HuH-7 (cell line): ENCODE measurements at regions not wholly inside any gene's neighbourhood (a gene's known extent, or its start where the extent isn't known, plus 50 kb on each side); places are given as distances from the start of the nearest gene placed in this dataset.

Experiments
- DNase-seq: peaks from one replicate; pipeline ENCODE4 v3.0.0; 2011; ENCODE audit warnings: low spot score

- no peak for DNase-seq
Observed at GRCh38 chr6:139577124-139577762, 202.8 kb upstream of the CITED2 start.

DNA sequence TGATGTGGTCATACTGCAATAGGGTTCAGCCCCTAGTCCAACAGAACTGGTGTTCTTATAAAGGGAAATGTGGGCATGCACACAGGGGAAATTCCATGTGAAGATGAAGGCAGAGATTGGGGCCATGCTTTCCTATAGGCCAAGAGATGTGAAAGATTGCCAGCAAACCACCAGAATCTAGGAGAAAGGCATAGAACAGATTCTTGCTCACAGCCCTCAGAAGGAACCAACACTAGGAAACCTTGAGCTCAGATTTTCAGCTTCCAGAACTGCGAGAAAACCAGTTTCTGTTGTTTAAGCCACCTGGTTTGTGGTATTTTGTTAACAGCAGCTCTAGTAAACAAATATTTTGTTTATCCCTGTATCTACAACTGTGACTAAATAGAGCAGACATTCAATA, 197.6 kb upstream of the CITED2 start:
- DNase-seq: no peak

DNA sequence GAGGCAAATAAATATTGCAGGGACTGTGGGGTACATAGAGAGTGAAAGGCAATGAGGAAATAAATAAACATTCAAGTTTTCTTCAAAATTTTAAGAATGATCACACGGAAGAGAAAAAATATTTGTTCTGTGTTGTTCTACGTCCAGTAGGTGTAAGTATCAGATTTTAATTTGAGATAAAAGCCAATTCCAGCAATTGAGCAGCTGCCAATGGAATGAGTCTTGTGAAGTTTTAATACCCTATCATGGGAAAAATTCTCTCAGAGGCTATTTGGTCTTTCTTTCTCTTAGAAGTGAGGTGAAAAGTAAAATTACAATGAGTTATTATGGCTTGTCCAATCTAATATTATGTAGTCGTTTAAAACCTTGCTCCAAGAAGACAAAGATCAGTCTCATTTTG, 195.7 kb upstream of the CITED2 start:
- no peak for DNase-seq

DNA sequence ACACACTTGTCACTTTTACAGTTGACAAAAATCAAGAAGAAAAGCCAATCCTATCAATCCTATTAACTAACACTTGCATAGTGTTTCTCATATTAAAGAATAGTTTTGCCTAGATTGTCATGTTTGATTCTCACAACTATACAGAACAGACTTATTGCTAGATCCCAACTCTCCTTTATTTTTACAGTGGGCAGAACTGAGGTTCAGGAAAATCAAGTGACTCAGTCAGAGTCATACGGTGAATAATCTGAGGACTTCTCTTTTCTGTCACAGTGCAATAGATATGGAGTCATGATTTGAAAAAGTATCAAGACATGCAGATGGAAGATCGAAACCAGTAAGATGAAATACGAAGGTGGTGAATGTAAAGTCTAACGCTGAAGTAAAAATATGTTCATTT, 195.1 kb upstream of the CITED2 start:
- no peak for DNase-seq

GRCh38 chr6:139568956-139569538, 194.6 kb upstream of the CITED2 start:
- DNase-seq: no peak

GRCh38 chr6:139568151-139568955, 193.9 kb upstream of the CITED2 start:
- DNase-seq: no peak

DNA sequence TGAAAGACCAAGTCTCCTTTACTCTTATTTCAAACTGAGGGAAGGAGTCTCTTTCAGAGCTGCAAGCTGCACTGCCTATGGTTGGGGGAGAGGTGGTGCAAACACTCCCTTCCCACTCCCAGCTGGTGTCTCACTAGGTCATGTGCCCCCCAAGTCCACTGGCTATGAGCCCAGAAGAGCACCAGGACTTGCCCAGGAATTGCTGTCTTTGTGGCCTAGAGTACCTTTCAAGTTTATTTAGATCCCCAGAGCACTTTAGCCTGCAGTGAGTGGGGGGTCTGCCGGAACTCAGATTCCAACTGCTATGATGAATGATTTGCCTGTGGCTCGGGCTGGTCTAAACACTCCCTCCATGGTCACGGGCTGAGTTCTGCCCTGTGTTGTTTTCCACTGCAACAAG, 192.6 kb upstream of the CITED2 start:
- no peak for DNase-seq

- no peak for DNase-seq
Observed at GRCh38 chr6:139565591-139565990, 191.1 kb upstream of the CITED2 start.

DNA sequence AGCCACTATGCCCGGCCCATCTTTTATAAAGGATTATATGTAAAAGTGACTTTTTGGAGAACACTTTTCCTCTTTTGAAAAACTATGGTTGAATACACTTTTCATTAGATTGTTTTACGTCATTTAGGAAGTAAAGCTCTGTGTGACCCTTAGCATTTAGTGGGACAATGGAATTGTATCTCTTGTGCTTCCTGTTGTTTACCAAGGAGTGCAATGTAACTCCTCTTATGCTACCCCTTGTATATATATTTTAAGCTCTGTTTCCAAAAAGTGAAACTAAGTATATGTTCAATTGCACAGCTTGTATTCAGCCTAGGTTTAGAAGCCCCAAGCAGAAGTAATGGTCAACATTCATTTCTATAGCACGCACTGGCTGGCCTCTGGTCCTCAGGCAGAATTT, 183.1 kb upstream of the CITED2 start:
- no peak for DNase-seq

- DNase-seq: no peak
Observed at GRCh38 chr6:139556532-139556931, 182.1 kb upstream of the CITED2 start.

GRCh38 chr6:139553916-139554315, 179.5 kb upstream of the CITED2 start:
- no peak for DNase-seq

DNA sequence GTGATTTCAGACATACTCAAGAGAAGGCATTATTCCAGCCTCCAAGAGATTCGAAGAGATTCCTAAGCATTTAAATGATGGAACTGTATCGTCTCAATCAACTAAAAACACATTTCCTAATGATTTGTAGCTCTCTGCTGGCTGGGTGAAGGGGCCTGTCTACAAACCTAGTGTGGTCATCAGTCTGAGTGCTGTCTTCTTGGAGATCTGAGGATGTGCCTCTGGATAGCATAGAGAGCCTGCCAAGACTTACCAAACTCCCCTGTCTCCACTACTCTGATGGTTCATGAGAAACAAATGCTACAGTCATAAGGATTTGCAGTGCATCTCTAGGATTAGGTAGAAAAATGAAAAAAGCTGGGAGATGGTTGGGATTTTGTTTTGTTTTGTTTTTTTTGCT, 176.9 kb upstream of the CITED2 start:
- no peak for DNase-seq

DNA sequence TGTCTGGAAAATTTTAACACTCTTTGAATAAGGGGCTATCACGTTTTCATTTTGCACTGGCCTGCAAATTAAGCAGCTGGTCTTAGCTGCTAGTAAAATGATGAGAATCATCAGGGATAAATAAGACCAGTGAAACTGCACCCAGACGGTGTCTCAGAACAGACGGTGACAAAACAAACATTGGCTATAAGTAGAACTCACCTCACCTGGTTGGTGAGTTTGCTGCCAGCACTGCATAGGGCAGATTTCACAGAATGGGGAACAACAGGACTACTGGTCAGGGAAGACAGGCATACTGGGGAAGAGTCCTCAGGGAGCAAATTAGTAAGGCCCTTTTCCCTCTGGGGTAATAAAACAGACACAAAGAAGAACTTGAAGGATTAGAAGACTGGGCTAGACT, 175.9 kb upstream of the CITED2 start:
- no peak for DNase-seq

DNA sequence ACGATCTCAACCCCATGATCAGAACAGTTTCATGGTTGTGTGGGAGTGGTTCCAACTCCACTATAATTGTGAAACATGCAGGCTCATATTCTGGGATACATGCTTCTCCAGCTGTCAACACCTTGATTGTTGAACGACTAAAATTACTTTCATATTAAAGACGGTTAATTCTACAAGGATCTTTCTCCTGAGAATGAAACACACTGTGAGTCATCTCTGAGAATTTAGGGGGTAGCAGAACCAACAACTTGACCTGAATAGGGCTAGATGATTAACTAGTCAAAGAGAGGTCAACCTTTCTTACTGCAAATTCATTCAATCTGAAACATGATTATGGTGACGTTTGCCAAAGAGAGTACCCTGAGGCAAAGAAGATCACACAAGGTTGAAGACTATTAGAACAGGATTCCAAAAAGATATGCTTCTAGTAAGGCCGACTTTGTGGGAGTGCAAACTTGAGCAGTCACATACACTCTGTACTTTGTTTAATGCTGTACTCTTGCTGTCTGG, 175.2 kb upstream of the CITED2 start:
- no peak for DNase-seq

DNA sequence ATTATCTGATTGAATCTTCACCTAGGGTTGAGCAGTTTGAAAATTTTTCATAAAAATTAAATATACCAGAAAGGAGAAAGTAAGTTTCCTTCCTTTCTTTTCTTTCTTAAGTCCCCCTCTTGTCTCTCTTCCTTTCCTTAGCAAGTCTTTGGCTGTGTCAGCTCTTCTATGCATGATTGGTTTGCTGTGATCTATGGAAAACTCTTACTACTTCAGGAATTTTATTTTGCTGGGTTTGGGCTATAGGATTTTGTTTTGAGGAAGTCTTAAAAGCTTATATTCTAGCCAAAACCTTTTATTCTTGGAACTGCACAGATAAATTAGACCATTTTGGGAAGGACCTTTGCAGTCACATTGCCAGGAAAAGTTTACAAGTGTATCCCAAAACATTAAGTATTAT, 173.4 kb upstream of the CITED2 start:
- DNase-seq: no peak

GRCh38 chr6:139547122-139547776, 172.8 kb upstream of the CITED2 start:
- no peak for DNase-seq

- DNase-seq: no peak
Observed at GRCh38 chr6:139546106-139546472, 171.6 kb upstream of the CITED2 start.

DNA sequence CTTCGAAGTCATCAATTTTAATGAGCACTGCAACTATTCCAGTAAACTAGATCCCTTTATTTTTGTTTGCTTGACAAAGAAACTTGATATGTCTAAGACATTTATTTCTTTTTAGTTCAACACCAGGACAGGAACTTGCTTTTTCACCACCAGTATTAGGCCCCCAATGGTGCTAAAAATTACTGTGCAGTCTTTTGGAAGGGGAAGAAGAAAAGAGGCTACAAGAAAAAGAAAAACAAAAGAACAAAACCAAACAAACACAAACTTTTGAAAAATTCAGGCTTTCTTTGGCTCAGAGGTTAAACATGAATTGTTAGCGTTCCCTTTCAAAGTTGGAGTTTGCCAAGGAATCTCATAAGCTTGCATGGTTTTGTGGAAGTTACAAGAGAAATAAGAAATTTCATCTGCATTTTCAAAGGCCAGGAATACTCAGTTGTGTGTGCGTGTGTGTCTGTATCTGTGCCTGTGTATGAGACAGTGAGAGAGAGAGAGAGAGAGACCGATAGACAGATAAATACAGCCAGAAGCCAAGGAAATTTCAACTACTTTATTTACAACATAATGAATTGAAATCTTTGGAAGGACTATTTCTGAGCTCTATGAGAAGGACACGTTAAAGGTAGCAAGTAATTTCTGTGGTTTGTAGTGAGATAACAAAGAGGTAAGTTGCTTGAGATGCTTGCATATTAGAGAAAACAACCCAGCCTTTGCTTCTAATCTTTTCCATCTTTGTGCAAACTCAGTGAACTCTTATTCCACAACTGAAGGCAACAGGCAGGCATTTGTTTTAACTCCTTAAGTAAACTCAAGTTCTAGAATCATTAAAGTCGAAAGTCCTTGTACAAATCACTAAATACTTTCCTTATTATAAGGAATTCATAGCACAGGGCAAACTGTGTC, 171.0 kb upstream of the CITED2 start:
- no peak for DNase-seq

DNA sequence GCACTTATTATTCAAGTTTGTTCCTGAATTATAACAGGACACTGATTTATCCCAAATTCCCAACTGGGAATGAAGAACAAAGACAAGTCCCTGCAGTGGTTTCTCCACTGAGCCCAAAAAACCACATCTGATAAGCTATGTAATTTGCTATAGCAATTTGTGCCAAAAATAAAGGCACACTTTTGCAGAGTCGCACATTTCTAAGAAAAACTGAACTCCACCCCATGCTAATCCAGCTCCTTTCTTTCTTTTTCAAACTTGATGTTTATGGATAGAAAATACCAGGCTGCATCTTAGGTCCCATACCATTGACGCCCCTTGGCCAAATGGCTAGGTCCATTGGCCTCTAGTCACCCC, 170.2 kb upstream of the CITED2 start:
- no peak for DNase-seq

DNA sequence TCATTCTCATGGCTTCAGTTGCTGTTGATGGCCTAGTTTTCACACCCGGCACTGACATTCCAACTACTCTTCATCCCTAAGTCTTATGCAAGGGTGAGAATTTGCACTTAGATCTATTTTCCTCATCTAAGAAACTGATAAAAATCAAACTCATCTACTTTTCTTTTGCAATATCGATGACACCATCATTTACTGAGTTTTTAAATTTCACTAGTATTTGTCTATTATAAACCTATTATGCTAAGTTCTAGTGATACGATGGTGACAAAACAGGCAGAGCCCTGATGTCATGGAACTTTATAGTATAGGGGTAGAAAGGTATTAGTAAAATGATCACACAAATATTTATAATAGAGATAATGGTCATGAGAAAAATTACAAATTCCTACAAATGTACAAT, 167.9 kb upstream of the CITED2 start:
- DNase-seq: no peak

DNA sequence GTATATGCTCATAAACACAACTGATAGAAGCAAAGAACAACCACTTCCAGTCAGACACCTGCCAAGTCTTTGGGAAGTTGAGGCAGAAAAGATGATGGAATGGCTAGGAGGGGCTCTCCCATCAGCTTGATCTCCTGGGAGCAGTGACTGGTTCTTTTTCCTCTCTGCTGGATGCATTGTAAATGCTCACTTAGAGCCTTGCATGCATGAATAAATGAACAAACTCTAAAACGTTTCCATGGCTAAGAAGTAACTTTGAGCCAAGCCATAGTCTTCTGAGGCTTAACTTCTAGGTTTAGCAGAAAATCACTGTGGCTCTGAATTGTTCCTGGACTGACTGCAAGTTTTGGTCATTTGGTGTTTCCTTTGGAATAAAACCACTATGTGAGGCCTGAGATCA, 166.4 kb upstream of the CITED2 start:
- DNase-seq: no peak

- no peak for DNase-seq
Observed at GRCh38 chr6:139540276-139540675, 165.8 kb upstream of the CITED2 start.
